SH-SY5Y (cell line): ENCODE measurements at regions not wholly inside any gene's neighbourhood (a gene's known extent, or its start where the extent isn't known, plus 50 kb on each side); places are given as distances from the start of the nearest gene placed in this dataset.

Experiments
- GATA2 ChIP-seq: IDR thresholded peaks from 2 replicates; pipeline ENCODE4 v1.6.1; 2011; ENCODE audit warnings: mild to moderate bottlenecking, low read depth, low read length
- GATA3 ChIP-seq: IDR thresholded peaks from 2 replicates; pipeline ENCODE4 v1.6.1; 2011; ENCODE audit warnings: low read depth, mild to moderate bottlenecking, low read length, moderate library complexity

DNA sequence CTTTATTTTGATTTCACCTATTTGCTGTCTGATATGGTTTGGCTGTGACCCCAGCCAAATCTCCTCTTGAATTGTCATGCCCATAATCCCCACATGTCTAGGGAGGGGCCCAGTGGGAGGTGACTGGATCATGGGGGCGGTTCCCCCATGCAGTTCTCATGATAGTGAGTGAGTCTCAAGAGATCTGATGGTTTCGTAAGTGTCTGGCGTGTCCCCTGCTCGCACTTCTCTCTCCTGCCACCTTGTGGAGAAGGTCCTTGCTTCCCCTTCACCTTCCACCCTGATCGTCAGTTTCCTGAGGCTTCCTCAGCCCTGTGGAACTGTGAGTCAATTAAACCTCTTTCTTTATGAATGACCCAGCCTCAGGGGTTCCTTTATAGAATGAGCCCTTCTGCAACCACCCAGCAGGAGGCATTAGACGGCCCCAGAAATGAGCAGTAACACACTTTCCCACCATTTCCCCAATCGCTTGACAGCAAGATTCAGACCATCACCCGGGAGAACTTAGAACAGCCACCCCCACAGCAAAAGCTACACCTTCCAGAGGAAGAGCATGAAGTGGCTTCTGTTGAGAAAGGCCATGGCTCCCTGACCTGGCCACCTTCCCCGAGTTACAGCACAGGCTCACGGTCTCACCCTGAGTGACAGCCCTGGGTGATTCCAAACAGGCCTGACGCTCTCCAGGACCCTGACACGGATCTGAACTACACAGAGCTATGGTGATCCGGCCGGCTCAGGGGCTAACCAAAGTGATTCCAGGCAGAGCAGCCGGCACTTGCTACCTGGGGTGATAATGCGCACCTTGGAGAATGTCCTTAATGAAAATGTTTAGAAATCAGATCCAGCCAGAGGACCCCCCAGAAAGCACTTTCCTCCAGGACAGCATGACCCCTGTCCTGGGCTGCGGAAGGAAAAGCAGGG is 131.2 kb upstream of the CDH4 start:
- TF ChIP-seq GATA2 = no peak
- no peak for TF ChIP-seq GATA3

DNA sequence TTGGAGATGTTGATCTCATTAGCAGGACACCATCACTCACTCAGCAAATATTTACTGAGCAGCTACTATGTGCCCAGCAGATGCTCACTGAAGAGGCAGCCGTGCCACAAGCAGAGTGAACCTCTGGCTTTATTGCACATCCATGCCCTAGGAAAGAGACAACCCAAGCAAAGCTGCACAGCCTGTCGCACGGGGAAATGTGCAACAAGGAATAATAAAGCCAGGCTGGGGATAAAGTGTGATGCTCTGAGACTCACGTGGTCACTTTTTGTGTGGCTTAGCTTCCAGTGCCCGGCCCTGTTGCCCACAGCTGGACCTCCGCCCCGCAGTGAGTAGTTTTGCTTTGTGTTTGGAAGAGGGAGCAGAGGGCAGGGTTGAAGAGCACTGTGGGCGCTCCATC is 130.4 kb upstream of the CDH4 start:
- TF ChIP-seq GATA2 = no peak
- no peak for TF ChIP-seq GATA3

DNA sequence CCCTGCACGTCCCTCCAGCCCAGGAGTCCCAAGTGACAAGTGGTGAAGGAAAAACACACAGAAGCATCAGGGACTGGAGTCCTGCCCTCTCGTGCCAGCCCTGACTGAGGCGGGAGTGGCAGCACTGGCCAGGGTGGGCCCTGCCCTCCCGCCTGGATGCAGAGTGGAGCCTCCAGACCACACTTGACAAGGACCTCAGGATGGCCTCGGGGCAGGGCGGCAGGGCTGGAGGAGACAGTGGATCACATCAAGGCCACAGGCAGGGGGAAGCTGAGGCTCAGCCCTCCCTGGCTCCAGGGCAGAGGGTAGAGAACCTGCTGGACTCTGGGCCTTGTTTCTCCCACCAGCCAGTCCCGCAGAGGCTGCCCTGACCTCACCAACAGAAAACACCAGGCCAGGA is 128.8 kb upstream of the CDH4 start:
- TF ChIP-seq GATA3 (no peak), GATA2 (no peak)

DNA sequence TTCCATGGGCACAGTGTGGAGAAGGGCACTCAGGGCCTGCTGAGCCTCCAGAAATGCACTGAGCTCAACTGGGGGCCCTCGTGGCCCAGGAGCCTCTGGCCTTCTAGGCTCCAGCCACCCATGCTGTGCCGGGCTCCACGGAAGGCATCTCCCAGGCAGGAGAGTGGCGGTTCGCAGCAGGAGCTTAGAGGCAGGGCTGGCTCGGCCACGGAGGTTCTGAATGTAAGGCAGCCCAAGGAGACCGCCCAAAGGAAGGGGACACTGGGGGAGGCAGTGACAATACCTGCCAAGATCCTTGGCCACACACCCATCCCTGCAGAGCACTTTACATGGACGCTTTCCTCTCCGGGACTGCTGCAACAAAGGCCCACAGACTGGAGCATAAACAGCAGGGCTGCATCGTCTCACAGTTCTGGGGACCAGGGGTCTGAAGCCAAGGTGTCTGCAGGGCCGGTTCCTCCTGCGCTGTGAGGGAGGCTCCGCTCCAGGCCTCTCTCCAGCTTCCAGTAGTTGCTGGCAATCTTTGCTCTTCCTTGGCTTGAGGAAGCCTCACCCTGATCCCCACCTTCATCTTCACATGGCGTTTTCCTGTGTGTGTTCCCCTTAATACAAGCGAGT is 128.2 kb upstream of the CDH4 start:
- no peak for TF ChIP-seq GATA2

DNA sequence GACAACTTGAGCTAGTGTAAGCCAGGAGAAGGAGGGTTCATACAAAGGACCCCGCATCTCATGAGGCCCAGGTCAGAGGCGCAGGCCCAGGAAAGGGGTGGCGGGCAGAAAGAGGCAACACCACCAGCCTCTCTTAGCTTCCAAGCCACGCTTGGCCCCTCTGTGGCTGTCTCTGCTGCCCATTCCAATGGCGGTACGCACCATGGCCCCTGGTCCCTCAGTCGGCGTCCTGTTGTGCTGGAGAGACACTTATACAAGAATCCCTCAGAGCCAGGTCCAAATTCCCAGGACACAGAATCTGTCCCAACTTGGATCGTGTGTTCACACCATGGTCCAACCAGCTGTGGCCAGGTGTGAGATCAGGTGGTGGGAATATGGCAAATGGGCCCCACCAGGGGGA is 127.0 kb upstream of the CDH4 start:
- TF ChIP-seq GATA2 (no peak), GATA3 (no peak)

DNA sequence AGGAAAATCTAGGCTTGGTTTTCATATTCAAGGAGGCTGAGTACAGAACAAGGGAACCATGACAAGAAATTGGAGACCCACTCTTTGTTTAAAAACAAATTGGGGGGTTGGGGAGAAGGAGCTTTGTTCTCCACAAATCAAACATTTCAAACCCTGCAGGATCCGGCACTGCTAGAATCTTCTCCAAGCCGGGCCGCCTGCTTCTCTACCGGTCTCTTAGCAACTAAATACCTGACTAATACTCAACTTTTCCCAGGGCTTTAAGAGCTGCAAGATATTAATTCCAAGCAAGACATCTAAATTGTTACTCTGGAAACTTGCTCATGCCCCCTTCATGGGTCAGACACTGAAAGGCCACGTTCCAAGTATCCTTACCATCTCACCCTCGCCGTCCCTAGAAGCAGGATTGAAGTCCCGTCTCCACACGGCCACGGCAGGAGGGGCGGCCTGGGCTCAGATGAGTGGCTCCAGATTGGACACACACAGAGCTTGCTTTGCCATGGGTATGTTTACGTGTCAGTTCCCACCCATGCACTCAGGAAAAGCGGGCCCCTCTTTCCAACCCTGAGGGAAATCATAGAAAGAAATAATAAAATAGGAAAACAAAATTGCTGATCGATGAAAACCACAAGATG is 126.4 kb upstream of the CDH4 start:
- TF ChIP-seq GATA3 (no peak), GATA2 (no peak)

DNA sequence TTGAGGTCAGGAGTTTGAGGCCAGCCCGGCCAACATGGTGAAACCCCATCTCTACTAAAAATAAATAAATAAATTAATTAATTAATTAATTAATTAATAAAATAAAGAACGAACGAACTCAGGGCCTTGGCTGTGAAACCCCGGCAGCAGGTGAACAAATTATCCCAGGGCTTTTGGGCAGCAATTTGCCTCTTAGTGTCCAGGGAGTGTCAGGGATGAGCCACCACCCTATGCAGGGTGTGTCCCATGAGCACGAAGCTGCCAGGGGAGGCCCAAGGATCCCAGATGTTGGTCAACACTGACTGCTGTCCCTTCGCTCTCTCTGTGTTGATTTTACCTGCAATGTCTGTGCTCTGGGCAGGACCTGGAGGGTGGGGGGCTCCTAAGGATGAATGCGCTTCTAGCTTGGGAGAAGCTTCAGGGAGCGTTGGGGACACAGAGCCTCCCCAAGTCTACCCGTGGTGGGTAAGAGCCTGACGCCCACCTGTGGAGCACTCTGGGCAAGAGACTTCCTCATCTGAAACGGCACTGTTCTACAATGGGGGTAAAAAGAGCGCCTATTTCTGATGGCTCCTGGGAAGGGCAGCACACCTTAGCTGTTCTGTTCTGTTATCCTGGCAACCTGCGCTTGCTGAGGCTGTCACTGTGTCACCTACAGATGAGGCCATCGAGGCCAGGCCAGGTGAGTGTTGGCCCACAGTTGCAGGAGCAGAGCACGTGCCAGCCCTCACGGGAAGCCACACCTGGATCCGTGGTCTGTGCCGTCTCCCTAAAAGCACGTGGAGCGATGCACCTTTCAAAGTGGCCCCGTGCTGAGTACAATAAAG is 125.5 kb upstream of the CDH4 start:
- TF ChIP-seq GATA2 (no peak), GATA3 (no peak)

DNA sequence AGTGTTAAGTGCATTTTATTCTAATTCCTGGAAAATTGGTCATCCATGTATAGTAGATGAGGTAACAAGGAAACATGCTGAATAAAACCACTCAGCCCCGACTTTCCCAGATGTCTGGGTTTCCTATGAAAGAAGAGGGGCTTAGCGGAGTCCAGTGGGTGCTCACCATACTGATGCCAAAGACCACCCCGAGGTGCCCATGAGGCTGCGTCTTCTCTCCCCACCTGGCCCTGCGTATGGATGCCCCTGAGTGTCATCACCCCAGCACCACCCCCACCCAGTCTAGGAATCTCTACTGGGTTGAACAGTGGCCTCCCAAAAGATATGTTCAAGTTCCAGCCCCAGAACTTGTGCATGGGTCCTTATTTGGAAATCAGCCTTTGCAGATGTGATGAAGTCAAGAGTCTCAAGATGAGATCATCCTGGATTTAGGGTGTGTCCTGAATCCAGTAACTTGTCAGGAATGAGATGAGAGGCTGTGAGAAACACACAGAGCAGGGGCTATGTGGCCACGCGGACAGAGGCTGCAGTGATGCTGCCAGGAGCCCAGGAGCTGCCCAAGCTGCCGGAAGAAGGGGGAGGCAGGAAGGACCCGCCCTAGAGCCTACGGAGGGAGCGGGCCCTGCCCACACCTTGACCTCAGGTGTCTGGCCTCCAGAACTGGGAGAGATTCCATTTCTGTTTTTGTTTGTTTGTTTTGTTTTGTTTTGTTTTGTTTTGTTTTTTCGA is 124.6 kb upstream of the CDH4 start:
- TF ChIP-seq GATA3 = no peak
- no peak for TF ChIP-seq GATA2

DNA sequence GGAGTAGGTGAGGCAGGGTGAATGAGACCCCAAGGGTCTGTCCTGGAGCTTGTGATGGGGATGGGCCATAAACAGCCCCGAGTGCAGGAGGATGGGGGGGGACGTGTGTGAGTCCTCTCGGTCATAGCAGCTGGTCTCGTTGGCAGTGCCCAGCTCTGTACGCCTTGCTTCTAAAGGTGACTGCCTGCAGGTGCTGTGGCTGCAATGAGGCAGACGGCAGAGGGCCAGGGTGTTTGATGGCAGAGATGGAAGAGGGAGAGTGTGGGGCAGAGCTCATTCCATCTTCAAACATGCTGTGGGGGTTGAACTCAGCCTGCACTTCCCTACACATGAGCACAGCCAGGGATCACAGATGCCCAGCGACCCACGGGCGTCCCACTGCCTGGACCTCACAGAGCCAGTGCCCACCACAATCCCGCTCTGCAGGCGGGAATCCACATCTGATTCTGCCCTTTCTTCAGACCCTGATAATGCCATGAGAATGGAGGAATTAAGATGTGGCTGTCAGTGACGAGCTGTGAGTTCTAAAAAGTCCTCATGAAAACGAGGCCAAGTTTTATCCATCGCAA is 123.3 kb upstream of the CDH4 start:
- TF ChIP-seq GATA2 (no peak), GATA3 (no peak)

DNA sequence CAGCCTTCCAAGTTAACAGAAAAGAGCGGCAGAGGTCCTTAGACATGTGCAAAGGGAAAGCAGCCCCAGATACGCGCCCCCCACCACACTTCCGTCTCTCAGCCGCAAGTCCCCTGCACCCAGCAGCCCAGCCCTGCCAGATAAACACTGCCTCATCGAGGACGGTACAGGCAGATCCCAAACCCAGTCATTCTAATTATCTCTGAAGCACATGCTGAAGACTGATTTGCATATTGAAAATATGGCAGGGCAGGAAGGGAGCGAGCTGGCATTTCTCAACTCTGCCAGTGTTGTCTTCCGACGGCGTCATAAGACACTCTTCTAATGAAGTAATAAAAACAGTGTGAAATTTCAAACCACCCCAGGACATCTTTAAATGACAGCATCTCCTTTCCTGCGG is 122.8 kb upstream of the CDH4 start:
- no peak for TF ChIP-seq GATA3
- no peak for TF ChIP-seq GATA2

DNA sequence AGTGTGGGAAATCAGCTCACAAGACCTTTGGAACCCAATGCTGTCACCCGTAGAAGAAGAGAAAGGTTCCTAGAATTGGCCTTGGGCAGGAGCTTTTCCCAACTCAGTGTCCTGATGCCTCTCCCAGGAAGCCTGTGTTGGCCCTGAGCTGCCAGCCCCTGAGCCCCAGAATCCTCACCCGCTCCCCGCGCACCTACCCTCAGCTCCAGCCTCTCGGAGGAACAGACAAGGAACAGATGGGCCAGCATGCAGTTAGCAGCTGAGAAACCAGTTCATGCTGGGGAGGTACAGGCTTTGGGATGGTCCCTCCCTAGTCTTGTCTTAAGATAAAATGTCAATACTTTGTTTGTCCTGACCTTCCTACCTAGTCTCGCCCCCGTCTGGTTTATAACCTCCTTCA is 121.9 kb upstream of the CDH4 start:
- no peak for TF ChIP-seq GATA3
- no peak for TF ChIP-seq GATA2

DNA sequence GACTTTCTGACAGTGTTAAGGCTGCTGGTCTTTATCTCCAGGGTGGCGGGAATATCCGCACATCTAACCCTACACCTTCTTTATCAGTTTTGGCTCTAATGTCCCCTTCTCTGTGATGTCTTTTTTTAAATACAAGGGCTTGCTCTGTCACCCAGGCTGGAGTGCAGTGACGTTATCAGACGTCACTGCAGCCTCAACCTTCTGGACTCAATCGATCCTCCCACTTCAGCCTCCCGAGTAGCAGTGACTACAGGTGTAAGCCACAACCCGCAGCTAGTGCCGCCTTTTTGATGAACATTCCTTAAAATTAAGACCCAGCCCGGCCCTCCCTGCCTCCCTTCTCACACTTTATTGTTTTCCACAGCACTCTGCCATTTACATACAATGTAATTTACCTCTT is 120.1 kb upstream of the CDH4 start:
- TF ChIP-seq GATA2 (no peak), GATA3 (no peak)

DNA sequence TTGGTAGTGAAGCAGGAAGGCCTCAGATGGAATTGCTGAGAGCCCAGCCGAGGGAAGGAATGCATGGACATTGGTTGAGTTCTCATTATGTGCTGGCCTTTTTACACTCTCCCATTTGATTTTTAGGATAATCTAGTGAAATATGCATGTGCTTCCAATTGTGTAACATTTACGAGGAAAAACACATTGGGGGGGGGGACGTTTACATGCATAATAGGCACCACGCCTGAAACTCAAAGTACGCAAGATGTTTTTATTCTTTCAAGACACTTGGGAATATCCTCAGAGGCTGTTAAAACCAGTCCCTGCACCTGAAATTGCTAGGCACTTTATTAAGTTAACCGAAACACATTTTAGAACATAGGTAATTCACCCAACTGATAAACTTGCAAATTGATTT is 118.5 kb upstream of the CDH4 start:
- TF ChIP-seq GATA2 (no peak), GATA3 (no peak)
